WTC11 (cell line): ENCODE measurements at regions not wholly inside any gene's neighbourhood (a gene's known extent, or its start where the extent isn't known, plus 50 kb on each side); places are given as distances from the start of the nearest gene placed in this dataset.

Experiments
- ATAC-seq: fragments of 200-7000 bp; cut with Tn5 transposase; 2 replicates; pipeline ENCODE4 v1.10.0; 2021; ENCODE audit warnings: mild to moderate bottlenecking, moderate library complexity
- CTCF ChIA-PET: fragments of 300-600 bp; sonication (Branson Sonifier 250); formaldehyde crosslinking; loops from one replicate; lab custom pipeline; 2021; ENCODE audit warnings: antibody characterized with exemption; lab: Charles Lee
- POLR2A ChIA-PET: fragments of 350-600 bp; sonication (Branson Sonifier 250); formaldehyde crosslinking; loops from one replicate; lab custom pipeline; 2021; ENCODE audit warnings: antibody characterized with exemption; lab: Charles Lee
- DNase-seq: peaks from one replicate; pipeline ENCODE4 v3.0.0; 2021; ENCODE audit warnings: low spot score
- H3K27ac Mint-ChIP-seq: 2 replicates; pipeline ENCODE4 v1.8.0; 2021; ENCODE audit warnings: mixed read lengths
- H3K27me3 Mint-ChIP-seq: 2 replicates; pipeline ENCODE4 v1.8.0; 2021; ENCODE audit warnings: low read depth, mild to moderate bottlenecking, moderate library complexity, mixed read lengths
- H3K36me3 Mint-ChIP-seq: 2 replicates; pipeline ENCODE4 v1.8.0; 2021; ENCODE audit warnings: mixed read lengths
- H3K4me1 Mint-ChIP-seq: 2 replicates; pipeline ENCODE4 v1.8.0; 2022; ENCODE audit warnings: mixed read lengths
- H3K4me3 Mint-ChIP-seq: 2 replicates; pipeline ENCODE4 v1.8.0; 2021; ENCODE audit warnings: mild to moderate bottlenecking, moderate library complexity, mixed read lengths
- H3K9me3 Mint-ChIP-seq: 2 replicates; pipeline ENCODE4 v1.8.0; 2021; ENCODE audit warnings: mixed read lengths
- AFF4 ChIP-seq: sonication (generic); formaldehyde crosslinking; IDR thresholded peaks from 2 replicates; pipeline ENCODE4 v1.8.1; 2023; ENCODE audit warnings: mild to moderate bottlenecking, missing genetic modification reagents, borderline replicate concordance
- ESRRA ChIP-seq: sonication (generic); formaldehyde crosslinking; IDR thresholded peaks from 2 replicates; pipeline ENCODE4 v1.8.1; 2022; ENCODE audit warnings: mild to moderate bottlenecking, missing genetic modification reagents, borderline replicate concordance
- ETV6 ChIP-seq: sonication (generic); formaldehyde crosslinking; IDR thresholded peaks from 2 replicates; pipeline ENCODE4 v1.8.1; 2022; ENCODE audit warnings: mild to moderate bottlenecking, missing genetic modification reagents
- HMGA2 ChIP-seq: fragments of 250-450 bp; sonication (Bioruptor Pico); IDR thresholded peaks from 2 replicates; pipeline ENCODE4 v1.4.0; 2021; ENCODE audit warnings: mild to moderate bottlenecking, moderate library complexity
- NFATC4 ChIP-seq: fragments of 250-450 bp; sonication (Bioruptor Pico); IDR thresholded peaks from 2 replicates; pipeline ENCODE4 v1.9.0; 2021; ENCODE audit warnings: mild to moderate bottlenecking
- NR2C2 ChIP-seq: sonication (generic); formaldehyde crosslinking; IDR thresholded peaks from 2 replicates; pipeline ENCODE4 v1.8.0; 2022; ENCODE audit warnings: mild to moderate bottlenecking, missing genetic modification reagents
- PRDM15 ChIP-seq: sonication (generic); formaldehyde crosslinking; IDR thresholded peaks from 2 replicates; pipeline ENCODE4 v1.8.0; 2022; ENCODE audit warnings: missing genetic modification reagents
- ZNF232 ChIP-seq: sonication (generic); formaldehyde crosslinking; IDR thresholded peaks from 2 replicates; pipeline ENCODE4 v1.8.0; 2022; ENCODE audit warnings: mild to moderate bottlenecking, missing genetic modification reagents
- ZNF423 ChIP-seq: fragments of 250-450 bp; sonication (Bioruptor Pico); IDR thresholded peaks from 2 replicates; pipeline ENCODE4 v2.1.2; 2022; ENCODE audit warnings: mild to moderate bottlenecking, moderate library complexity
- ZNF532 ChIP-seq: fragments of 250-450 bp; sonication (Bioruptor Pico); IDR thresholded peaks from 2 replicates; pipeline ENCODE4 v1.9.0; 2021; ENCODE audit warnings: mild to moderate bottlenecking, borderline replicate concordance
- TF ChIP-seq, protein P1 (sequence below): sonication (generic); formaldehyde crosslinking; IDR thresholded peaks from 2 replicates; pipeline ENCODE4 v1.8.0; 2023; ENCODE audit warnings: missing genetic modification reagents, mild to moderate bottlenecking, borderline replicate concordance
- TF ChIP-seq, protein P2 (sequence below): sonication (generic); formaldehyde crosslinking; IDR thresholded peaks from 2 replicates; pipeline ENCODE4 v1.8.0; 2023; ENCODE audit warnings: mild to moderate bottlenecking, missing genetic modification reagents
- TF ChIP-seq, protein P3 (sequence below): sonication (generic); formaldehyde crosslinking; IDR thresholded peaks from 2 replicates; pipeline ENCODE4 v1.8.0; 2023; ENCODE audit warnings: missing genetic modification reagents

DNA sequence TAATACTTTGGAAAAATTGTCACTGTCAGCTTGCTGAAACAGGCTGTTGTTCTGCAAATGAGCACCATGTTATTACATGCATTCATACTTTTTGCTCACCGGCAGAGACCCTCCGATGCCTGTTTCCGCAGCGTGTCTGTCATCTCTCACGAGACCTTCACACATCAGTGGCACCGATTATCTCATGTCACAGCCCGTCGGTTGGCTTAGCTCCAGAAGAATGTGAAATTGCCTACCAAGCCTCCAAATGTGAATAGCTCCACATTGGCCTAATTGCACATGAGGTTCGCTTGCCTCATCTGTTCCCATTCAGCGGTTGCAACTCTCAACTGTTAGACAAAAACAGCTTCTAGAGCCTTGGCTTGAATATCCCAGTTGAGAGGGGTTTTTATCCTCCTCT lies 233.0 kb downstream of the ACTR3 start (continued):
- TF ChIP-seq, protein P1, sequence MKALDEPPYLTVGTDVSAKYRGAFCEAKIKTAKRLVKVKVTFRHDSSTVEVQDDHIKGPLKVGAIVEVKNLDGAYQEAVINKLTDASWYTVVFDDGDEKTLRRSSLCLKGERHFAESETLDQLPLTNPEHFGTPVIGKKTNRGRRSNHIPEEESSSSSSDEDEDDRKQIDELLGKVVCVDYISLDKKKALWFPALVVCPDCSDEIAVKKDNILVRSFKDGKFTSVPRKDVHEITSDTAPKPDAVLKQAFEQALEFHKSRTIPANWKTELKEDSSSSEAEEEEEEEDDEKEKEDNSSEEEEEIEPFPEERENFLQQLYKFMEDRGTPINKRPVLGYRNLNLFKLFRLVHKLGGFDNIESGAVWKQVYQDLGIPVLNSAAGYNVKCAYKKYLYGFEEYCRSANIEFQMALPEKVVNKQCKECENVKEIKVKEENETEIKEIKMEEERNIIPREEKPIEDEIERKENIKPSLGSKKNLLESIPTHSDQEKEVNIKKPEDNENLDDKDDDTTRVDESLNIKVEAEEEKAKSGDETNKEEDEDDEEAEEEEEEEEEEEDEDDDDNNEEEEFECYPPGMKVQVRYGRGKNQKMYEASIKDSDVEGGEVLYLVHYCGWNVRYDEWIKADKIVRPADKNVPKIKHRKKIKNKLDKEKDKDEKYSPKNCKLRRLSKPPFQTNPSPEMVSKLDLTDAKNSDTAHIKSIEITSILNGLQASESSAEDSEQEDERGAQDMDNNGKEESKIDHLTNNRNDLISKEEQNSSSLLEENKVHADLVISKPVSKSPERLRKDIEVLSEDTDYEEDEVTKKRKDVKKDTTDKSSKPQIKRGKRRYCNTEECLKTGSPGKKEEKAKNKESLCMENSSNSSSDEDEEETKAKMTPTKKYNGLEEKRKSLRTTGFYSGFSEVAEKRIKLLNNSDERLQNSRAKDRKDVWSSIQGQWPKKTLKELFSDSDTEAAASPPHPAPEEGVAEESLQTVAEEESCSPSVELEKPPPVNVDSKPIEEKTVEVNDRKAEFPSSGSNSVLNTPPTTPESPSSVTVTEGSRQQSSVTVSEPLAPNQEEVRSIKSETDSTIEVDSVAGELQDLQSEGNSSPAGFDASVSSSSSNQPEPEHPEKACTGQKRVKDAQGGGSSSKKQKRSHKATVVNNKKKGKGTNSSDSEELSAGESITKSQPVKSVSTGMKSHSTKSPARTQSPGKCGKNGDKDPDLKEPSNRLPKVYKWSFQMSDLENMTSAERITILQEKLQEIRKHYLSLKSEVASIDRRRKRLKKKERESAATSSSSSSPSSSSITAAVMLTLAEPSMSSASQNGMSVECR (CRISPR knock-in tag), result no peak
- no peak for TF ChIP-seq ZNF423
- TF ChIP-seq, protein P2, sequence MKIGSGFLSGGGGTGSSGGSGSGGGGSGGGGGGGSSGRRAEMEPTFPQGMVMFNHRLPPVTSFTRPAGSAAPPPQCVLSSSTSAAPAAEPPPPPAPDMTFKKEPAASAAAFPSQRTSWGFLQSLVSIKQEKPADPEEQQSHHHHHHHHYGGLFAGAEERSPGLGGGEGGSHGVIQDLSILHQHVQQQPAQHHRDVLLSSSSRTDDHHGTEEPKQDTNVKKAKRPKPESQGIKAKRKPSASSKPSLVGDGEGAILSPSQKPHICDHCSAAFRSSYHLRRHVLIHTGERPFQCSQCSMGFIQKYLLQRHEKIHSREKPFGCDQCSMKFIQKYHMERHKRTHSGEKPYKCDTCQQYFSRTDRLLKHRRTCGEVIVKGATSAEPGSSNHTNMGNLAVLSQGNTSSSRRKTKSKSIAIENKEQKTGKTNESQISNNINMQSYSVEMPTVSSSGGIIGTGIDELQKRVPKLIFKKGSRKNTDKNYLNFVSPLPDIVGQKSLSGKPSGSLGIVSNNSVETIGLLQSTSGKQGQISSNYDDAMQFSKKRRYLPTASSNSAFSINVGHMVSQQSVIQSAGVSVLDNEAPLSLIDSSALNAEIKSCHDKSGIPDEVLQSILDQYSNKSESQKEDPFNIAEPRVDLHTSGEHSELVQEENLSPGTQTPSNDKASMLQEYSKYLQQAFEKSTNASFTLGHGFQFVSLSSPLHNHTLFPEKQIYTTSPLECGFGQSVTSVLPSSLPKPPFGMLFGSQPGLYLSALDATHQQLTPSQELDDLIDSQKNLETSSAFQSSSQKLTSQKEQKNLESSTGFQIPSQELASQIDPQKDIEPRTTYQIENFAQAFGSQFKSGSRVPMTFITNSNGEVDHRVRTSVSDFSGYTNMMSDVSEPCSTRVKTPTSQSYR, result no peak

DNA sequence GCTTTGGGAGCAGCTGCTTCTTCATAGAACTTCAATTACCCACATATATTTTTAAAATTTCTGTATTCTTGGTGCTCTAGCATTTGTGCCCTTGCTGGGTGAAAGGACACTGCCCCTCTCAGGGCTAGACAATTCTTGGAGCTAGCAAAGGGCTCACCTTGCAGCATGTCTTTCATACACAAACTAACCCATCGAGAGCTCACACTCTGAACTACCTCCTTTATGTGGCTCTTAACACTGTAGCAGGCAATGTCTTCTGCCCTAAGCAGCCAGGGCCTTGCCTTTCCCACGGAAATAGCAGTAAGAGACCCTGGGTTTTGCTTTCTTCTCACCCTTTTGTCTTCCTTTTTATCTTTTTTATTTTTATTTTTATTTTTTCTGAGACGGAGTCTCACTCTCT lies 234.0 kb downstream of the ACTR3 start:
- Mint-ChIP-seq H3K4me1 (peaks cover 21% of the 10 kb centered on the region), H3K9me3 (peaks cover 46% of the 10 kb centered on the region), H3K4me3 (no peak overlapping the region), H3K36me3 (peaks cover 31% of the 10 kb centered on the region), H3K27ac (no peak overlapping the region), H3K27me3 (peaks cover 8% of the 10 kb centered on the region)
- ChIA-PET POLR2A (no interaction called here), CTCF (no interaction called here)
- peak; percentile 81 for ATAC-seq
- DNase-seq, result no peak
- TF ChIP-seq, protein P3, sequence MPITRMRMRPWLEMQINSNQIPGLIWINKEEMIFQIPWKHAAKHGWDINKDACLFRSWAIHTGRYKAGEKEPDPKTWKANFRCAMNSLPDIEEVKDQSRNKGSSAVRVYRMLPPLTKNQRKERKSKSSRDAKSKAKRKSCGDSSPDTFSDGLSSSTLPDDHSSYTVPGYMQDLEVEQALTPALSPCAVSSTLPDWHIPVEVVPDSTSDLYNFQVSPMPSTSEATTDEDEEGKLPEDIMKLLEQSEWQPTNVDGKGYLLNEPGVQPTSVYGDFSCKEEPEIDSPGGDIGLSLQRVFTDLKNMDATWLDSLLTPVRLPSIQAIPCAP (CRISPR knock-in tag), result no peak
- TF ChIP-seq ESRRA (CRISPR knock-in tag), result no peak
- no peak for TF ChIP-seq ZNF232 (CRISPR knock-in tag)
- no peak for TF ChIP-seq NFATC4 (CRISPR knock-in tag)
- no peak for TF ChIP-seq HMGA2 (CRISPR knock-in tag)

GRCh38 chr2:114127372-114127771 lies 237.5 kb downstream of the ACTR3 start:
- ChIA-PET CTCF (no interaction called here), POLR2A (no interaction called here)
- peaks cover 33% of the 10 kb centered on the region for H3K36me3 Mint-ChIP-seq
- DNase-seq (no peak), ATAC-seq (no peak)
- H3K9me3 Mint-ChIP-seq, result peaks cover 50% of the 10 kb centered on the region
- peaks cover 14% of the 10 kb centered on the region for H3K4me1 Mint-ChIP-seq
- no peak overlapping the region for H3K4me3 Mint-ChIP-seq
- H3K27ac Mint-ChIP-seq, result no peak overlapping the region
- peaks cover 8% of the 10 kb centered on the region for H3K27me3 Mint-ChIP-seq
- TF ChIP-seq PRDM15 (CRISPR knock-in tag), result no peak
- no peak for TF ChIP-seq NR2C2
- no peak for TF ChIP-seq ZNF532 (CRISPR knock-in tag)
- TF ChIP-seq AFF4, result no peak
- no peak for TF ChIP-seq ETV6 (CRISPR knock-in tag)
